Ovary (tissue), 3 donors: ENCODE measurements at regions not wholly inside any gene's neighbourhood (a gene's known extent, or its start where the extent isn't known, plus 50 kb on each side); places are given as distances from the start of the nearest gene placed in this dataset.

Experiments used
- CTCF ChIP-seq, 3 donors: fragments of 450-650 bp in 2 of 3; fragments of 200-600 bp in 1 of 3; IDR thresholded peaks; one replicate each; pipeline versions ENCODE4 v1.5.1 to v1.8.0; 2016 to 2022; ENCODE audit warnings: antibody characterized with exemption in 3 of 3, mild to moderate bottlenecking in 1 of 3
- POLR2A ChIP-seq: fragments of 450-650 bp; IDR thresholded peaks from one replicate; pipeline ENCODE4 v1.6.1; 2017; ENCODE audit warnings: antibody characterized with exemption, mild to moderate bottlenecking, moderate library complexity
- donor health status: DM: no; HTN: no; CAD: no.

GRCh38 chr21:34215911-34216717, 142.7 kb downstream of the MRPS6 start:
- TF ChIP-seq CTCF (IDR thresholded peaks at IDR 0.05) (no peak), POLR2A (no peak)
